Ishikawa (cell line): ENCODE measurements at regions not wholly inside any gene's neighbourhood (a gene's known extent, or its start where the extent isn't known, plus 50 kb on each side); places are given as distances from the start of the nearest gene placed in this dataset.

Source experiments
- CEBPB ChIP-seq: IDR thresholded peaks from 2 replicates; pipeline ENCODE4 v1.6.1; 2012
- CREB1 ChIP-seq: IDR thresholded peaks from 2 replicates; pipeline ENCODE4 v1.6.1; 2012; ENCODE audit warnings: low read depth
- EGR1 ChIP-seq: IDR thresholded peaks from 2 replicates; pipeline ENCODE4 v1.6.1; 2012
- EP300 ChIP-seq: IDR thresholded peaks from 2 replicates; pipeline ENCODE4 v1.6.1; 2012; ENCODE audit warnings: borderline replicate concordance
- FOXM1 ChIP-seq: IDR thresholded peaks from 2 replicates; pipeline ENCODE4 v1.6.1; 2012; ENCODE audit warnings: low read depth, borderline replicate concordance
- MAX ChIP-seq: IDR thresholded peaks from 2 replicates; pipeline ENCODE4 v1.6.1; 2012
- NFIC ChIP-seq: IDR thresholded peaks from 2 replicates; pipeline ENCODE4 v1.6.1; 2012
- RAD21 ChIP-seq: IDR thresholded peaks from 2 replicates; pipeline ENCODE4 v1.6.1; 2012; ENCODE audit warnings: low read depth
- TAF1 ChIP-seq: IDR thresholded peaks from 2 replicates; pipeline ENCODE4 v1.6.1; 2012; ENCODE audit warnings: low read depth, mild to moderate bottlenecking
- TCF12 ChIP-seq: IDR thresholded peaks from 2 replicates; pipeline ENCODE4 v1.6.1; 2012; ENCODE audit warnings: low read depth
- TEAD4 ChIP-seq: IDR thresholded peaks from 2 replicates; pipeline ENCODE4 v1.6.1; 2012
- USF1 ChIP-seq: IDR thresholded peaks from 2 replicates; pipeline ENCODE4 v1.6.1; 2012
- YY1 ChIP-seq: IDR thresholded peaks from 2 replicates; pipeline ENCODE4 v1.6.1; 2012; ENCODE audit warnings: low read depth
- ZBTB7A ChIP-seq: IDR thresholded peaks from 2 replicates; pipeline ENCODE4 v1.6.1; 2012; ENCODE audit warnings: low read depth
- TF ChIP-seq, protein P1 (sequence below): IDR thresholded peaks from 2 replicates; pipeline ENCODE4 v1.6.1; 2012; ENCODE audit warnings: low read depth, mild to moderate bottlenecking

GRCh38 chr20:57783196-57783595, 73.4 kb upstream of the PMEPA1 start:
- TF ChIP-seq USF1 (no peak), TAF1 (no peak)

GRCh38 chr20:57782631-57783041, 72.8 kb upstream of the PMEPA1 start:
- TF ChIP-seq TEAD4 = no peak
- TF ChIP-seq USF1 = no peak
- TF ChIP-seq EGR1 = no peak
- TF ChIP-seq TAF1 = no peak
- no peak for TF ChIP-seq CREB1
- TF ChIP-seq CEBPB = no peak
- TF ChIP-seq ZBTB7A = no peak
- no peak for TF ChIP-seq EP300
- TF ChIP-seq FOXM1 = no peak
- no peak for TF ChIP-seq NFIC
- no peak for TF ChIP-seq MAX

GRCh38 chr20:57781901-57782300, 72.1 kb upstream of the PMEPA1 start:
- TF ChIP-seq TEAD4 = no peak

DNA sequence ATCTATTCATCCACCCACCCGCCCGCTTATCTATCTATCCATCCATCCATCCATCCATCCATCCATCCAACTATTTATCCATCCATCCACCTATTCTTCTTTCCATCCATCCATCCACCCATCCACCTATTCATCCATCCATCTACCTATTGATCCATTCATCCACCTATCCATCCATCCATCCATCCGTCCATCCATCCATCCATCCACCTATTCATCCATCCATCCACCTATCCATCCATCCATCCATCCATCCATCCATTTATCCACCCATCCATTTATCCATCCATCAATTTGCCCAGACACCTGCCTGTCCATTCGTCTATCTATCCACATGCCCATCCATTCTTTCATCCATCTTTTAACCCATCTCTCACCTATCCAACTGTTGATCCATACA, 71.1 kb upstream of the PMEPA1 start:
- TF ChIP-seq TEAD4 (no peak), YY1 (no peak), TAF1 (no peak), RAD21 (no peak), CEBPB (no peak)

DNA sequence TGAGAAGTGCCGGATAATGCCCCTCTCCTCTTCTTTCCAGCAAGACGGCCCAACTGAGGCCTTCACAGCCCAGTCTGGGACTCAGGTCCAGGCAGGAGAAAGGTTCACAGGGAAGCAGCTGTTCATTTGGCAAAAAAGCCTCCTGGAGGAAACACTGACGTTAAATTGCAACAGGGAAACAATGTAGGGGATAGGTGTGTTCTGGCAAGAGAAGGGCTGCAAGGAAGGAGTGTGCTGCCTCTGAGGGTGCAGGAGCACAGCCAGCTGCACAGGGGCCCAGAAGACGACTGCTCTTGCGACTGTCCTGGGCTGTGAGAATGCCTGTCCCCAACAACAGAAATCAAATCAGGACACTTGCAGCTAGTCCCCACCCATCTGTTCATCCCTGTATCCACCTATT, 70.6 kb upstream of the PMEPA1 start:
- TF ChIP-seq, protein P1, sequence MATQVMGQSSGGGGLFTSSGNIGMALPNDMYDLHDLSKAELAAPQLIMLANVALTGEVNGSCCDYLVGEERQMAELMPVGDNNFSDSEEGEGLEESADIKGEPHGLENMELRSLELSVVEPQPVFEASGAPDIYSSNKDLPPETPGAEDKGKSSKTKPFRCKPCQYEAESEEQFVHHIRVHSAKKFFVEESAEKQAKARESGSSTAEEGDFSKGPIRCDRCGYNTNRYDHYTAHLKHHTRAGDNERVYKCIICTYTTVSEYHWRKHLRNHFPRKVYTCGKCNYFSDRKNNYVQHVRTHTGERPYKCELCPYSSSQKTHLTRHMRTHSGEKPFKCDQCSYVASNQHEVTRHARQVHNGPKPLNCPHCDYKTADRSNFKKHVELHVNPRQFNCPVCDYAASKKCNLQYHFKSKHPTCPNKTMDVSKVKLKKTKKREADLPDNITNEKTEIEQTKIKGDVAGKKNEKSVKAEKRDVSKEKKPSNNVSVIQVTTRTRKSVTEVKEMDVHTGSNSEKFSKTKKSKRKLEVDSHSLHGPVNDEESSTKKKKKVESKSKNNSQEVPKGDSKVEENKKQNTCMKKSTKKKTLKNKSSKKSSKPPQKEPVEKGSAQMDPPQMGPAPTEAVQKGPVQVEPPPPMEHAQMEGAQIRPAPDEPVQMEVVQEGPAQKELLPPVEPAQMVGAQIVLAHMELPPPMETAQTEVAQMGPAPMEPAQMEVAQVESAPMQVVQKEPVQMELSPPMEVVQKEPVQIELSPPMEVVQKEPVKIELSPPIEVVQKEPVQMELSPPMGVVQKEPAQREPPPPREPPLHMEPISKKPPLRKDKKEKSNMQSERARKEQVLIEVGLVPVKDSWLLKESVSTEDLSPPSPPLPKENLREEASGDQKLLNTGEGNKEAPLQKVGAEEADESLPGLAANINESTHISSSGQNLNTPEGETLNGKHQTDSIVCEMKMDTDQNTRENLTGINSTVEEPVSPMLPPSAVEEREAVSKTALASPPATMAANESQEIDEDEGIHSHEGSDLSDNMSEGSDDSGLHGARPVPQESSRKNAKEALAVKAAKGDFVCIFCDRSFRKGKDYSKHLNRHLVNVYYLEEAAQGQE = no peak
- TF ChIP-seq CREB1 (no peak), TCF12 (no peak)

DNA sequence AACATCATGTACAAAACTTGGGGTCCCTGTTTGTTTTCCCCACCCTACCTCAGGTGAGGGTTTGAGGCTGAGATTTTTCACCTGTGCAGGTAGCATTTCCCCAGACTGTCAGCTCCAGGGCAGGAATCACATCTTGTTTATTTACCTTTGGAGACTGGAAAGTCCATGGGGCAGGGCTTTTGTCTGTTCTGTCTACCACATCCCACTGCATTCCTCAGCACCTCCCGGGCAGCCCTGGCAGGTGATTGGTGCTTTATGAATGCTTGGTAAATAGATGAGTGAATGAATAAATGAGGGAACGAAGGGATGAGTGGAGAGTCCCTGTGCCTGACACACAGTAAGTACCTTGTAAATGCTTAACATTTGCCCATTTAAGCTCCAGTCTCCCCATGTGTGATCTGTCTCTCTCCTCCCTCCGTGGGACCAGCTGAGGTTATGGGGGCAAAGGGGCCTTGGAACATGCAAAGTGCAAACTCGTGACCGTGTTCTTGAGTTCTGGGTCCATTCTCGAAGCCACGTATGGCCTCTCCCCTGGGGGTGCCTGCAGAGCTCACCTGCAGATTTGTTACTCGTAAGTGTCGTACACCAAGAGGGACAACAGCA, 69.7 kb upstream of the PMEPA1 start:
- no peak for TF ChIP-seq FOXM1
- no peak for TF ChIP-seq RAD21
- TF ChIP-seq, protein P1 = no peak
- TF ChIP-seq CREB1 = no peak
- no peak for TF ChIP-seq ZBTB7A

DNA sequence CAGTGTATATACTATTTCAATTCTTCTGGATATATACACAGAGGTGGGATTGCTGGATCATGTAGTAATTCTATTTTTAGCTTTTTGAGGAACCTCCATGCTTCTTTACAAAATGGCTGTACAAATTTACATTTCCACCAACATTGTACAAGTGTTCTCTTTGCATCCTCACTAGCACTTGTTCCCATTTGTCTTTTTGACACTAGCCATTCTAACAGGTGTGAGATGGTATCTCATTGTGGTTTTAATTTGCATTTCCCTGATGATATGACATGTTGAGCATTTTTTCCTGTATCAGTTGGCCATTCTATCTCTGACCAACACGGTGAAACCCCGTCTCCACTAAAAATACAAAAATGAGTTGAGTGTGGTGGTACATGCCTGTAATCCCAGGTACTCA, 68.1 kb upstream of the PMEPA1 start:
- TF ChIP-seq, protein P1 = no peak
- TF ChIP-seq CEBPB (no peak), TAF1 (no peak), RAD21 (no peak), FOXM1 (no peak)
